ENCODE measurements at regions not wholly inside any gene's neighbourhood (a gene's known extent, or its start where the extent isn't known, plus 50 kb on each side); places are given as distances from the start of the nearest gene placed in this dataset.

- DNase-seq (ENCODE audit: low read depth, low spot score): no peak
These were observed 691.2 kb downstream of the TLR4 start for GRCh38 chr9:118395415-118395814.

GRCh38 chr9:118401546-118401945 lies 697.3 kb downstream of the TLR4 start:
- DNase-seq (ENCODE audit: low read depth, low spot score): no peak

- peak; percentile 2 for DNase-seq (ENCODE audit: low read depth, low spot score)
These were observed 710.5 kb downstream of the TLR4 start for GRCh38 chr9:118414676-118415075.

- DNase-seq (ENCODE audit: low read depth, low spot score): no peak
These were observed 714.8 kb downstream of the TLR4 start for GRCh38 chr9:118418887-118419565.

- no peak for DNase-seq (ENCODE audit: low read depth, low spot score)
These were observed 715.5 kb downstream of the TLR4 start for GRCh38 chr9:118419676-118420075.

GRCh38 chr9:118422508-118422907 lies 718.3 kb downstream of the TLR4 start:
- no peak for DNase-seq (ENCODE audit: low read depth, low spot score)

- DNase-seq (ENCODE audit: low read depth, low spot score): no peak
These were observed 718.8 kb downstream of the TLR4 start for GRCh38 chr9:118423021-118423420.

GRCh38 chr9:118423721-118424120 lies 719.5 kb downstream of the TLR4 start:
- DNase-seq (ENCODE audit: low read depth, low spot score): no peak

GRCh38 chr9:118426772-118427171 lies 722.6 kb downstream of the TLR4 start:
- DNase-seq (ENCODE audit: low read depth, low spot score): no peak

- no peak for DNase-seq (ENCODE audit: low read depth, low spot score)
These were observed 734.6 kb downstream of the TLR4 start for GRCh38 chr9:118438810-118439209.

- DNase-seq (ENCODE audit: low read depth, low spot score): no peak
These were observed 735.2 kb downstream of the TLR4 start for GRCh38 chr9:118439441-118439840.

GRCh38 chr9:118444403-118444802 lies 740.2 kb downstream of the TLR4 start:
- no peak for DNase-seq (ENCODE audit: low read depth, low spot score)

GRCh38 chr9:118446943-118447639 lies 742.9 kb downstream of the TLR4 start:
- no peak for DNase-seq (ENCODE audit: low read depth, low spot score)

GRCh38 chr9:118449554-118449953 lies 745.4 kb downstream of the TLR4 start:
- DNase-seq (ENCODE audit: low read depth, low spot score): no peak

GRCh38 chr9:118455259-118455658 lies 751.1 kb downstream of the TLR4 start:
- no peak for DNase-seq (ENCODE audit: low read depth, low spot score)

GRCh38 chr9:118455788-118456187 lies 751.6 kb downstream of the TLR4 start:
- DNase-seq (ENCODE audit: low read depth, low spot score): no peak

- no peak for DNase-seq (ENCODE audit: low read depth, low spot score)
These were observed 753.2 kb downstream of the TLR4 start for GRCh38 chr9:118457171-118458000.

- no peak for DNase-seq (ENCODE audit: low read depth, low spot score)
These were observed 755.7 kb downstream of the TLR4 start for GRCh38 chr9:118459913-118460312.

- no peak for DNase-seq (ENCODE audit: low read depth, low spot score)
These were observed 759.2 kb downstream of the TLR4 start for GRCh38 chr9:118463419-118463818.

- peak; percentile 66 for DNase-seq (ENCODE audit: low read depth, low spot score)
These were observed 769.3 kb downstream of the TLR4 start for GRCh38 chr9:118473521-118473920.

- DNase-seq (ENCODE audit: low read depth, low spot score): no peak
These were observed 774.5 kb downstream of the TLR4 start for GRCh38 chr9:118478752-118479151.

- peak; percentile 68 for DNase-seq (ENCODE audit: low read depth, low spot score)
These were observed 778.1 kb downstream of the TLR4 start for GRCh38 chr9:118482306-118482705.
